Neural cell (in vitro differentiated cells): ENCODE measurements at regions not wholly inside any gene's neighbourhood (a gene's known extent, or its start where the extent isn't known, plus 50 kb on each side); places are given as distances from the start of the nearest gene placed in this dataset.

Source experiments
- H2AFZ ChIP-seq: fragments of 200-600, 300-800 bp; sonication (generic), shearing (Covaris generic); 2 replicates; pipeline ENCODE4 v1.6.0; 2014; ENCODE audit warnings: low read depth, mild to moderate bottlenecking, antibody characterized with exemption, low read length, moderate library complexity
- H3F3A ChIP-seq: fragments of 200-600 bp; shearing (Covaris generic); 2 replicates; pipeline ENCODE4 v1.6.1; 2016; ENCODE audit warnings: mild to moderate bottlenecking, moderate library complexity, mixed read lengths, antibody characterized with exemption, low read length; ENCODE audit not compliant: insufficient read depth, poor library complexity, severe bottlenecking
- H3K27ac ChIP-seq: fragments of 200-600, 300-800 bp; sonication (generic), shearing (Covaris generic); 2 replicates; pipeline ENCODE4 v1.5.1; 2014; ENCODE audit warnings: mild to moderate bottlenecking, low read length, moderate library complexity
- H3K27me3 ChIP-seq: fragments of 300-800, 200-600 bp; sonication (generic), shearing (Covaris generic); 2 replicates; pipeline ENCODE4 v1.6.0; 2014; ENCODE audit warnings: mild to moderate bottlenecking, low read depth, low read length, moderate library complexity; ENCODE audit not compliant: insufficient read depth
- H3K36me3 ChIP-seq: fragments of 300-800, 200-600 bp; sonication (generic), shearing (Covaris generic); 2 replicates; pipeline ENCODE4 v1.5.1; 2014; ENCODE audit warnings: mild to moderate bottlenecking, antibody characterized with exemption, low read length, moderate library complexity; ENCODE audit not compliant: insufficient read depth
- H3K4me2 ChIP-seq: fragments of 300-800, 200-600 bp; sonication (generic), shearing (Covaris generic); 2 replicates; pipeline ENCODE4 v1.6.0; 2014; ENCODE audit warnings: mild to moderate bottlenecking, low read length
- H3K4me3 ChIP-seq: fragments of 300-800, 200-600 bp; sonication (generic), shearing (Covaris generic); 2 replicates; pipeline ENCODE4 v1.5.1; 2014; ENCODE audit warnings: mild to moderate bottlenecking, low read length, moderate library complexity
- H3K79me2 ChIP-seq: fragments of 200-600 bp; shearing (Covaris generic); replicated peaks from 2 replicates; pipeline ENCODE4 v1.6.0; 2014; ENCODE audit warnings: mild to moderate bottlenecking, low read length, moderate library complexity; ENCODE audit not compliant: insufficient read depth
- H3K9ac ChIP-seq: fragments of 300-800, 200-600 bp; sonication (generic), shearing (Covaris generic); 2 replicates; pipeline ENCODE4 v1.6.1; 2016; ENCODE audit warnings: mild to moderate bottlenecking, low read length, mixed read lengths
- H3K9me2 ChIP-seq: fragments of 200-600 bp; shearing (Covaris generic); 2 replicates; pipeline ENCODE4 v1.6.1; 2016; ENCODE audit warnings: mild to moderate bottlenecking, low read length, mixed read lengths; ENCODE audit not compliant: insufficient read depth
- H3K9me3 ChIP-seq: fragments of 200-600, 300-800 bp; sonication (generic), shearing (Covaris generic); 2 replicates; pipeline ENCODE4 v1.6.1; 2016; ENCODE audit warnings: mild to moderate bottlenecking, mixed run types, low read length, moderate library complexity, mixed read lengths
- H4K20me1 ChIP-seq: fragments of 200-600 bp; shearing (Covaris generic); 2 replicates; pipeline ENCODE4 v1.6.1; 2016; ENCODE audit warnings: mild to moderate bottlenecking, mixed run types; ENCODE audit not compliant: insufficient read depth
- EP300 ChIP-seq: fragments of 450-650 bp; conservative IDR thresholded peaks from 2 replicates; pipeline ENCODE4 v1.6.1; 2014; ENCODE audit warnings: antibody characterized with exemption, mild to moderate bottlenecking, moderate library complexity; ENCODE audit not compliant: poor library complexity, severe bottlenecking
- EZH2 ChIP-seq: fragments of 200-600, 300-800 bp; shearing (Covaris generic), sonication (generic); IDR thresholded peaks from 2 replicates; pipeline ENCODE4 v1.6.1; 2014; ENCODE audit warnings: antibody characterized with exemption, low read length, borderline replicate concordance, mild to moderate bottlenecking; ENCODE audit not compliant: insufficient read depth, poor library complexity, severe bottlenecking
- MXI1 ChIP-seq: fragments of 450-650 bp; conservative IDR thresholded peaks from 2 replicates; pipeline ENCODE4 v1.6.1; 2014; ENCODE audit warnings: antibody characterized with exemption, mild to moderate bottlenecking; ENCODE audit not compliant: poor library complexity, severe bottlenecking
- POLR2AphosphoS5 ChIP-seq: IDR thresholded peaks from 2 replicates; pipeline ENCODE4 v1.6.1; 2012
- RAD21 ChIP-seq: fragments of 450-650 bp; conservative IDR thresholded peaks from 2 replicates; pipeline ENCODE4 v1.6.1; 2014; ENCODE audit warnings: antibody characterized with exemption, mild to moderate bottlenecking, moderate library complexity
- SMC3 ChIP-seq: fragments of 450-650 bp; conservative IDR thresholded peaks from 2 replicates; pipeline ENCODE4 v1.6.1; 2014; ENCODE audit warnings: antibody characterized with exemption, mild to moderate bottlenecking, moderate library complexity; ENCODE audit not compliant: poor library complexity
- TAF1 ChIP-seq: IDR thresholded peaks from 2 replicates; pipeline ENCODE4 v1.6.1; 2012; ENCODE audit warnings: low read depth
- TF ChIP-seq, protein P1 (sequence below): IDR thresholded peaks from 2 replicates; pipeline ENCODE4 v1.6.1; 2012; ENCODE audit warnings: borderline replicate concordance
- TF ChIP-seq, protein P2 (sequence below): fragments of 450-650 bp; IDR thresholded peaks from 2 replicates; pipeline ENCODE4 v1.5.1; 2014; ENCODE audit warnings: antibody characterized with exemption, mild to moderate bottlenecking, moderate library complexity; ENCODE audit not compliant: poor library complexity, severe bottlenecking

GRCh38 chr9:38227656-38228055, 158.6 kb upstream of the SHB start:
- no peaks in the 10 kb centered on the region for H3K79me2 ChIP-seq
- no peak overlapping the region for H3K4me3 ChIP-seq
- no peak overlapping the region for H3K9ac ChIP-seq
- no peaks in the 10 kb centered on the region for H3K27me3 ChIP-seq
- H3K36me3 ChIP-seq: no peaks in the 10 kb centered on the region
- TF ChIP-seq, protein P1, sequence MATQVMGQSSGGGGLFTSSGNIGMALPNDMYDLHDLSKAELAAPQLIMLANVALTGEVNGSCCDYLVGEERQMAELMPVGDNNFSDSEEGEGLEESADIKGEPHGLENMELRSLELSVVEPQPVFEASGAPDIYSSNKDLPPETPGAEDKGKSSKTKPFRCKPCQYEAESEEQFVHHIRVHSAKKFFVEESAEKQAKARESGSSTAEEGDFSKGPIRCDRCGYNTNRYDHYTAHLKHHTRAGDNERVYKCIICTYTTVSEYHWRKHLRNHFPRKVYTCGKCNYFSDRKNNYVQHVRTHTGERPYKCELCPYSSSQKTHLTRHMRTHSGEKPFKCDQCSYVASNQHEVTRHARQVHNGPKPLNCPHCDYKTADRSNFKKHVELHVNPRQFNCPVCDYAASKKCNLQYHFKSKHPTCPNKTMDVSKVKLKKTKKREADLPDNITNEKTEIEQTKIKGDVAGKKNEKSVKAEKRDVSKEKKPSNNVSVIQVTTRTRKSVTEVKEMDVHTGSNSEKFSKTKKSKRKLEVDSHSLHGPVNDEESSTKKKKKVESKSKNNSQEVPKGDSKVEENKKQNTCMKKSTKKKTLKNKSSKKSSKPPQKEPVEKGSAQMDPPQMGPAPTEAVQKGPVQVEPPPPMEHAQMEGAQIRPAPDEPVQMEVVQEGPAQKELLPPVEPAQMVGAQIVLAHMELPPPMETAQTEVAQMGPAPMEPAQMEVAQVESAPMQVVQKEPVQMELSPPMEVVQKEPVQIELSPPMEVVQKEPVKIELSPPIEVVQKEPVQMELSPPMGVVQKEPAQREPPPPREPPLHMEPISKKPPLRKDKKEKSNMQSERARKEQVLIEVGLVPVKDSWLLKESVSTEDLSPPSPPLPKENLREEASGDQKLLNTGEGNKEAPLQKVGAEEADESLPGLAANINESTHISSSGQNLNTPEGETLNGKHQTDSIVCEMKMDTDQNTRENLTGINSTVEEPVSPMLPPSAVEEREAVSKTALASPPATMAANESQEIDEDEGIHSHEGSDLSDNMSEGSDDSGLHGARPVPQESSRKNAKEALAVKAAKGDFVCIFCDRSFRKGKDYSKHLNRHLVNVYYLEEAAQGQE: no peak
- TF ChIP-seq EZH2 (no peak), EP300 (no peak), SMC3 (no peak), TAF1 (no peak), RAD21 (no peak), POLR2AphosphoS5 (no peak), MXI1 (no peak)
- TF ChIP-seq, protein P2, sequence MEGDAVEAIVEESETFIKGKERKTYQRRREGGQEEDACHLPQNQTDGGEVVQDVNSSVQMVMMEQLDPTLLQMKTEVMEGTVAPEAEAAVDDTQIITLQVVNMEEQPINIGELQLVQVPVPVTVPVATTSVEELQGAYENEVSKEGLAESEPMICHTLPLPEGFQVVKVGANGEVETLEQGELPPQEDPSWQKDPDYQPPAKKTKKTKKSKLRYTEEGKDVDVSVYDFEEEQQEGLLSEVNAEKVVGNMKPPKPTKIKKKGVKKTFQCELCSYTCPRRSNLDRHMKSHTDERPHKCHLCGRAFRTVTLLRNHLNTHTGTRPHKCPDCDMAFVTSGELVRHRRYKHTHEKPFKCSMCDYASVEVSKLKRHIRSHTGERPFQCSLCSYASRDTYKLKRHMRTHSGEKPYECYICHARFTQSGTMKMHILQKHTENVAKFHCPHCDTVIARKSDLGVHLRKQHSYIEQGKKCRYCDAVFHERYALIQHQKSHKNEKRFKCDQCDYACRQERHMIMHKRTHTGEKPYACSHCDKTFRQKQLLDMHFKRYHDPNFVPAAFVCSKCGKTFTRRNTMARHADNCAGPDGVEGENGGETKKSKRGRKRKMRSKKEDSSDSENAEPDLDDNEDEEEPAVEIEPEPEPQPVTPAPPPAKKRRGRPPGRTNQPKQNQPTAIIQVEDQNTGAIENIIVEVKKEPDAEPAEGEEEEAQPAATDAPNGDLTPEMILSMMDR: no peak
- no peaks in the 10 kb centered on the region for H4K20me1 ChIP-seq
- H3K27ac ChIP-seq: no peak overlapping the region
- H2AFZ ChIP-seq: no peak overlapping the region
- H3K4me2 ChIP-seq: no peak overlapping the region
- H3K9me3 ChIP-seq: no peaks in the 10 kb centered on the region
- no peaks in the 10 kb centered on the region for H3K9me2 ChIP-seq
- H3F3A ChIP-seq: no peaks in the 10 kb centered on the region

- Histone ChIP-seq H3K9ac (no peak overlapping the region), H3K79me2 (no peaks in the 10 kb centered on the region), H3K9me2 (no peaks in the 10 kb centered on the region), H3K36me3 (no peaks in the 10 kb centered on the region), H4K20me1 (no peaks in the 10 kb centered on the region), H3K9me3 (no peaks in the 10 kb centered on the region), H2AFZ (no peak overlapping the region), H3F3A (no peaks in the 10 kb centered on the region), H3K27ac (no peak overlapping the region), H3K27me3 (no peaks in the 10 kb centered on the region), H3K4me2 (no peak overlapping the region), H3K4me3 (no peak overlapping the region)
- TF ChIP-seq, protein P1: no peak
- TF ChIP-seq SMC3: no peak
Measured at GRCh38 chr9:38227061-38227540, 158.1 kb upstream of the SHB start.
